ENCODE measurements at regions not wholly inside any gene's neighbourhood (a gene's known extent, or its start where the extent isn't known, plus 50 kb on each side); places are given as distances from the start of the nearest gene placed in this dataset.

- DNase-seq (ENCODE audit: low spot score): peak; percentile 60
Observed at GRCh38 chr16:66315210-66315825, 51.2 kb upstream of the CDH5 start.

DNA sequence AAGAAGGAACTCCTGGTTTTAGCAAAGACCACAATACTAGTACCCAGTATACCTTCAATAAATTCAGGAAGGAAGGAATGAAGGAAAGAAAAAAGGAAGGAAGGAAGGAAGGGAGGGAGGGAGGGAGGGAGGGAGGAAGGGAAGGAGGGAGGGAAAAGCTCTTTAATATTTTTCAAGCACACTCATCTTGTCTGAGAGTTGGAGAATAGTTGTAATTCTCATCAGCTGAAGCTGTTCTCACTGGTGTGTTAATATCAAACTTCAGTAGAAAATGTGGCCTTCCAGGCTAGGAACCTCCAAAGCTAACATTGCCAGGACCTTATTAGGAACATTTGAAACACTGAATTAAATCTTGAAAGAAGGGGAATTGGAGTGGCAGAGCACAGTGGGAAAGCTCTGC is 55.2 kb upstream of the CDH5 start:
- no peak for DNase-seq (ENCODE audit: low spot score)

DNA sequence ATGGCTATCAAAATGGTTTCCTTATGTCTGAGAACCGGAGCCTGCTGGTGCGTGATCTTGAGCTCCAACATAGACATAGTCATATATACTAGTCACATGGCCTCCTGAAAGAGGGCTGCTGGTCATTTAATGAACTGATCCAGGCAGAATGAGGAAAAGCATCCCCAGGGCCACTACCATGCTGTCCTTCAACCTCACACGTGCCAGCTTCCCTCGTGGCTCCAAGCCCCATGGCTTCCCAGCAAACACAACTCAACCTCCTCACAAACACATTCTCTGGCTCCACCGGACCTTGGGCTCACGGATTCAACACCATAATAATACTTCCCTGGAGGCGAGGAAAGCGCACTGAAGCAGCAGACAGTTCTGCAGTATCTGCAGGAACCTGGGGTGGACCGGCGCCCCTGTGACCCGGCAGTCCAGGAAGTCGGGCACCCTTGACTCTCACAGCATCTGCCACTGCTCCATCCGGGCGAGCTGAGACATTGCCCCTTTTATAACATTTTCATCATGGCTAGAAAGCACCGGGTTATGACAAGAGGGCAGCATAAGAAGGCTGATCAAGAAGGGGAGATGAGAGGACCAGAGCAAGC is 57.2 kb upstream of the CDH5 start:
- DNase-seq (ENCODE audit: low spot score): no peak

DNA sequence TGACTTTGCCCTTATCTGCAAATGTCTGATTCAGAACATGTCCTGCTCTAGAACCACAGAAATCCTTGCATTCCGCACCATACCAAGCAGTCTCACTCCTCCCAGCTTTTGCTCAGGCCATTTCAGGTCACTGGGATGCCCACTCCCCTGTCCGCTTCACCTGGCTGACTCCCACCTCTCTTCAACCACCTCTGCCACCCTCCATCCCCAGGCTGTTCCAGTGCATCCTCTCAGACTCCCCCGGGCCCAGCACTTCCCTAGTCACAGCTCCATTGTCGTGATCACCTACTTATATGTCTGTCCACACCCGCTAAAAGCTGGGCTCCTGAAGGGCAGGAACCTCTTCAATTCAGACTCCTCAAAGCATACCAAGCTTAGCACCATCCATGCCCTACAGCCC is 58.4 kb upstream of the CDH5 start:
- no peak for DNase-seq (ENCODE audit: low spot score)

- no peak for DNase-seq (ENCODE audit: low spot score)
Observed at GRCh38 chr16:66306366-66307150, 59.9 kb upstream of the CDH5 start.

DNA sequence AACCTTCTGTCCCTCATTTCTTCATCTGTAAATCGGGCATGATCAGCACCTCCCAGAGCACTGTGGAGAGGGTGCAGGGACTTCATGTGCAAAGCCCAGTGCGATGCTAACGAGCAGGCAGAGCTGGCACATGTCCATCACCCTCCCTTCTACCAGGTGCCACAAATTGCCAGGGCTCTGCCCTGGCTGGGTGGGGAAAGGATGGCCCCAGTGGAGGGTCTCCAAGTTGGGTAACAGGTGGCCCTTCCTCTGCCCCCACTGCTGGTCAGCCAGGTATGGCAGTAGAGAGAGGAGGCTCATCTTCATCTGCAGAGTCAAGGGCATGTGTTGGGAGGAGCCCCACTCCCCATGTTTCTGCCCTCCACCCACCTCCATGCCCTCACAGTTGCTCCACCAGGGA is 61.5 kb upstream of the CDH5 start:
- DNase-seq (ENCODE audit: low spot score): no peak

- DNase-seq (ENCODE audit: low spot score): no peak
Observed at GRCh38 chr16:66304151-66304550, 62.3 kb upstream of the CDH5 start.

DNA sequence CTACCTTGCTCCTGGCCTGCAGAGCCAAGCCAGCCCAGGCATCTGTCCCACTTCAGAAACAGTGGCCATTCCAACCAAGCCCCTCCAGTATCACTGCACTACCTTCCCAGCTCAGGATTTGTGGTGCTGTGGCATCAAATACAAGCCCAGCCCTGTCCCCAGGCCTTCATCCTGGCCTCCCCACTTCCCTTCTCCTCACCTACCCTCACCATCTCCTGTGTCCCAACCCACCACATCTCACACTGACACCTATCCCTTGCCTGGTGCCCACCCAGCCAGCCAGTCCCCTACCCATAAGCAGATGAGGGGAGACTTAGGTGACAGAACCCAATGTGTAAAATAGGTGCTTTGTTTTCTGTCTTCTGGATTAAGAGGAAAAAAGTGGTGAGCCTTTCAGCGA is 66.0 kb upstream of the CDH5 start:
- no peak for DNase-seq (ENCODE audit: low spot score)

GRCh38 chr16:66300037-66300436 is 66.5 kb upstream of the CDH5 start:
- DNase-seq (ENCODE audit: low spot score): no peak

DNA sequence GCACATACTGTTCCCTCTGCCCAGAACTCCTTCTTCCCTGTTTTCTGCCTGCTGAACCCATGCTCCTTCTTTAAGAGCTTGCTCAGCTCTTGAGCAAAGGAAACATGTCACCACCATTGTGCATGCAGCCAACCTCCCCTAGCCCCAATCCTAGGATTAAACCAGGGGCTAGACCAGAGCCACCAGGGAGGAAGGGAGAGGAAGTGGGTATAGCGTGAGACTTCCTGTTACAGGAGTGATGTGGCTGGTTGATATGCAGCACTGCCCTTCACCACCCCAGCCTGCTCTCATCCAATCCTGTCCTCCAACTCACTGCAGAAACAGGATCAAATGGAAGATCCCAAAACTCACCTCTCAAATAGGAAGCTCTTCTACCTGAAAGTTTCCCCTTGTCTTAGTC is 67.1 kb upstream of the CDH5 start:
- no peak for DNase-seq (ENCODE audit: low spot score)

DNA sequence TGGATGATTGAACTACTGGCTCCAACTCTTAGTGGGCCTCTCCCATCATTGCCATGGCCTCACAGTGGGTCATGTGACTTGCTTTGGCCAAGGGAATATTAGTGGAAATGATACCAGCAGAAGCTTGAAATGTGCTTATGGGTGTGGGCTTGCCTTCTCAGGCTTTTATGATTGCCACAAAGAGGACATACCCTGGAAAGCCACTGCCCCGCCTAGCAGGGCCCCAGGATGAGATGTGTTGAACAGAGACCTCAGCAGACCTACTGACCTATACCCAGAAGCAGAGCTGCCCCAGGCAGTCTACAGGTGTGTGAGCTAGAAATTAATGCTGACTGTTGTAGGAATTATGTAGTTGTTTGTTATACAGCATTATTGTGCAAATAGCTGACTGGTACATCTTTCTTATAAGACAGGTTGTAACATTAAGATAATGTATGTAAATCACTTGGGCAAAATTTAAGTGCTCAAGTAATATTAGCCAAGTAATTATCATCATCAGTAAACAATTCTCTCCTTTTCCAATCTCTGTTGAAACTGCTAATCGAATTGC is 67.8 kb upstream of the CDH5 start:
- no peak for DNase-seq (ENCODE audit: low spot score)

- DNase-seq (ENCODE audit: low spot score): no peak
Observed at GRCh38 chr16:66298006-66298405, 68.5 kb upstream of the CDH5 start.

- no peak for DNase-seq (ENCODE audit: low spot score)
Observed at GRCh38 chr16:66296591-66296990, 69.9 kb upstream of the CDH5 start.

DNA sequence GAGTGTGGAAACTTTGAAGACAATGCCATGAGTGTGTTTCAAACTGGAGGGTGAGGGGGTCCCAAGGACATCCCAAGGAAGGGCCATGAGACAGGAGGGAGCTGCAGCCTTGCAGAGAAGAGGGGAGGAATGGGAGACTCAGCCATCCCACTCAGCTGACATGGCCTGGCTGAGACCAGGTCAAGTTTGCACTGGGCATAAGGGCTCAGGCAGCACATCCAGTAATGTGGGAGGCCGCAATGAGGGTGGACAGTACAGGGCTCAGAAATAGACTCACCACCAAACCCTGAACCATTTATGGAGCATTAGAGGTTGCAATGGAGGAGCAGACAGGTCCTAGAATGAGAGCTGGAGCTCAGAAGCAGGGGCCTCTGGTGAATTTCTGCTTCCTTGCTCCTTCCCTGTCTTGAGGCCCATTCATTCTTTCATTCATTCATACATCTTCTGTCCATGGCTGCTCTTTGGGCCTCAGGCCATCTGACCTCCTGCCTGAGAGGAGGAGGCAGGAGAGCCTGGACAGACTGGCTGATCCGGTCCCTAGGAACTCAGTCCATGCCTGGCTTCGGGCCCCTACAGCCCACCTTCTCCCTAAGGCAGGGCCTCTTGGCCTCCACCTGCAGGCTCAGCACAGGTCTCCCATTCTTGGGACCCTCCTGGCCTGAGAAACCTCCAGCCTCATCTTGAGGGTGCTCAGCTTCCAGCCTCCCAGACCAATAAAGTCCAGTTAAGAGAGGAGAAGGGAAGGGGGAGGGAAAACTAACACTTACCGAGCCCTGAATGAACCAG is 70.5 kb upstream of the CDH5 start:
- DNase-seq (ENCODE audit: low spot score): no peak

- no peak for DNase-seq (ENCODE audit: low spot score)
Observed at GRCh38 chr16:66295213-66295612, 71.3 kb upstream of the CDH5 start.

- DNase-seq (ENCODE audit: low spot score): no peak
Observed at GRCh38 chr16:66294507-66294906, 72.0 kb upstream of the CDH5 start.

- no peak for DNase-seq (ENCODE audit: low spot score)
Observed at GRCh38 chr16:66293932-66294331, 72.6 kb upstream of the CDH5 start.

DNA sequence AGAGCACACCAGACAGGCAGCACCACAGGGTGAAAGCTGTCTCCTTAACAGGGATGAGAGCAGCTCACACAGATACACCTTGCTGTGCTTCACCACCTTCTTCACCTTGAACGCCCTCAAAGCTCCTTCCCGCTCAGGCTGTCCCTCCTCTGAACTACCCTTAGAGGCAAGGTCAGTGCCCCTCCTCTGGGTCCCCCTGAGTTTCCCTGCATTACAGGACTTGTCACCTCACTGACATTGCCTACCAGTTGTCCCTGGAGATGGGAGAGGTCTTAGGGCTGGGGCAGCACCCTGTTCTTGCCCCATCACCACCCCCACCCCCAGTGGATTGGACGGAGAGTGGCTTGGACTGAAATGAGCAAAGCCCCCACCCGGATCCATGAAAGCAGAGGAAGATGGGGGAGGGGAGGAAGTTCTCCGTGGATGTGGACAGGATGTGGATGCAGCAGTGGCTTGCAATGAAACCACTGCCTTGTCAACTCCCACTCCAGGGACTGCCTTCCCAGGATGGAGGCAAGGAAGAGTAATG is 73.2 kb upstream of the CDH5 start:
- no peak for DNase-seq (ENCODE audit: low spot score)

- DNase-seq (ENCODE audit: low spot score): no peak
Observed at GRCh38 chr16:66292241-66292935, 74.1 kb upstream of the CDH5 start.

DNA sequence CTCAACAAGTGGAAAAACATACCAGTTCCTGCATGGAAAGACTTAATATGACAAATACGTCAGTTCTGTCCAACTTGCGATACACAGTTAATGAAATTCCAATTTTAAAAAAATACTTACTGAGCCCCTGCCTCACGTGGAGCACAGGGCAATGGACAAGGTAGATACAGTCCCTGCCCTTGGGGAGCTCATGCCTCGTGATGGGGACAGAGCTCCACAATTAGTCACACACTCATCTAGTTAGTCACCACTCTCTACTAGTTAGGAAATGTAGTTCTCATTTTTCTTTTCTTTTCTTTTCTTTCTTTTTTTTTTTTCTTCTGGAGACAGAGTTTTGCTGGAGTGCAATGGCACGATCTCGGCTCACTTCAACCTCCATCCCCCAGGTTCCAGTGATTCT is 74.7 kb upstream of the CDH5 start:
- DNase-seq (ENCODE audit: low spot score): no peak

DNA sequence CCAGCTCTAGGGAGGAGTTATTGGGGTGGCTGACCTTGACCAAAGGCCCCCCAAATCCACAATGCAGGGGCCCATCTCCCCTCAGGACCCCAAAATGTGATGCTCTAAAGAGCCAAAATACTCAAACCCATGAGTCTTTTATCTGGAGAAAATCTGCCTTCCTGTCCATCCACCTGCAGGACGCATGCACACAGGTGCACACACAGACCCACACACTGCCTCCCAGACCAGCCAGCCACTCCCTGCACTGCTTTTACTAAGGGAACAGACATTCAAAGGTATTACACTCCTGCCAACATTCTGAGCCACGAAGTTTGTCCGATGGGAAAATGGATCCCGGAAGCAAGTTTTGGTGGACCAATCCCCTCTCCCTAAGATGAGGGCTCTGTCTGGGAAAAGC is 76.1 kb upstream of the CDH5 start:
- no peak for DNase-seq (ENCODE audit: low spot score)

- no peak for DNase-seq (ENCODE audit: low spot score)
Observed at GRCh38 chr16:66289986-66290385, 76.5 kb upstream of the CDH5 start.
